Osteocyte (in vitro differentiated cells): ENCODE measurements at regions not wholly inside any gene's neighbourhood (a gene's known extent, or its start where the extent isn't known, plus 50 kb on each side); places are given as distances from the start of the nearest gene placed in this dataset.

Experiments used
- DNase-seq: peaks from one replicate; pipeline ENCODE4 v3.0.0; 2021; ENCODE audit warnings: mixed read lengths; ENCODE audit not compliant: unreplicated experiment; ENCODE audit errors: extremely low spot score
- H3K27ac Mint-ChIP-seq: one replicate; pipeline ENCODE4 v1.8.0; 2021; ENCODE audit warnings: mild to moderate bottlenecking, mixed read lengths; ENCODE audit not compliant: unreplicated experiment
- H3K27me3 Mint-ChIP-seq: one replicate; pipeline ENCODE4 v1.8.0; 2021; ENCODE audit warnings: mixed read lengths; ENCODE audit not compliant: unreplicated experiment
- H3K36me3 Mint-ChIP-seq: one replicate; pipeline ENCODE4 v1.8.0; 2021; ENCODE audit warnings: mixed read lengths; ENCODE audit not compliant: unreplicated experiment
- H3K4me1 Mint-ChIP-seq: one replicate; pipeline ENCODE4 v1.8.0; 2021; ENCODE audit warnings: mixed read lengths; ENCODE audit not compliant: unreplicated experiment
- H3K4me3 Mint-ChIP-seq: one replicate; pipeline ENCODE4 v1.8.0; 2021; ENCODE audit warnings: mild to moderate bottlenecking, moderate library complexity, mixed read lengths; ENCODE audit not compliant: unreplicated experiment
- H3K9me3 Mint-ChIP-seq: one replicate; pipeline ENCODE4 v1.8.0; 2021; ENCODE audit warnings: mixed read lengths; ENCODE audit not compliant: unreplicated experiment
- CTCF ChIP-seq: fragments of 200-600 bp; sonication (generic); IDR thresholded peaks from 2 replicates; pipeline ENCODE4 v1.5.0; 2021; ENCODE audit warnings: antibody characterized with exemption, mild to moderate bottlenecking, moderate library complexity

GRCh38 chr10:22852712-22853353 is 75.0 kb upstream of the ARMC3 start:
- no peak for DNase-seq
- no peaks in the 10 kb centered on the region for H3K36me3 Mint-ChIP-seq
- H3K27me3 Mint-ChIP-seq, result no peaks in the 10 kb centered on the region
- H3K9me3 Mint-ChIP-seq, result no peaks in the 10 kb centered on the region
- peaks cover 11% of the 10 kb centered on the region for H3K4me1 Mint-ChIP-seq
- H3K27ac Mint-ChIP-seq, result no peak overlapping the region
- no peak for TF ChIP-seq CTCF
- no peak overlapping the region for H3K4me3 Mint-ChIP-seq

- H3K27me3 Mint-ChIP-seq, result no peaks in the 10 kb centered on the region
- no peak overlapping the region for H3K27ac Mint-ChIP-seq
- H3K36me3 Mint-ChIP-seq, result no peaks in the 10 kb centered on the region
These were observed 76.0 kb upstream of the ARMC3 start for GRCh38 chr10:22851865-22852239.

GRCh38 chr10:22850541-22850940 is 77.3 kb upstream of the ARMC3 start:
- no peaks in the 10 kb centered on the region for H3K9me3 Mint-ChIP-seq
- no peak for DNase-seq
- H3K36me3 Mint-ChIP-seq, result no peaks in the 10 kb centered on the region
- H3K27me3 Mint-ChIP-seq, result no peaks in the 10 kb centered on the region
- H3K27ac Mint-ChIP-seq, result no peak overlapping the region
- TF ChIP-seq CTCF, result no peak
- H3K4me3 Mint-ChIP-seq, result no peak overlapping the region
- H3K4me1 Mint-ChIP-seq, result peaks cover 11% of the 10 kb centered on the region

More at GRCh38 chr10:22851865-22852239, 76.0 kb upstream of the ARMC3 start:
- no peak for DNase-seq
- Mint-ChIP-seq H3K9me3 (no peaks in the 10 kb centered on the region), H3K4me3 (no peak overlapping the region), H3K4me1 (peaks cover 11% of the 10 kb centered on the region)
- TF ChIP-seq CTCF, result no peak

- H3K9me3 Mint-ChIP-seq, result no peaks in the 10 kb centered on the region
- no peak for TF ChIP-seq CTCF
- no peaks in the 10 kb centered on the region for H3K27me3 Mint-ChIP-seq
- H3K4me1 Mint-ChIP-seq, result peaks cover 14% of the 10 kb centered on the region
- H3K27ac Mint-ChIP-seq, result peak overlapping the region; percentile 84
- H3K4me3 Mint-ChIP-seq, result peak overlapping the region; percentile 59
- DNase-seq, result no peak
- H3K36me3 Mint-ChIP-seq, result no peaks in the 10 kb centered on the region
These were observed 78.6 kb upstream of the ARMC3 start for GRCh38 chr10:22849077-22849805.

- Mint-ChIP-seq H3K27ac (peak overlapping the region; percentile 84), H3K27me3 (no peaks in the 10 kb centered on the region), H3K4me1 (peaks cover 14% of the 10 kb centered on the region), H3K36me3 (no peaks in the 10 kb centered on the region), H3K4me3 (no peak overlapping the region), H3K9me3 (no peaks in the 10 kb centered on the region)
- TF ChIP-seq CTCF, result no peak
- DNase-seq, result no peak
These were observed 79.3 kb upstream of the ARMC3 start for GRCh38 chr10:22848509-22848908.
